GM12878 (cell line): ENCODE measurements at regions not wholly inside any gene's neighbourhood (a gene's known extent, or its start where the extent isn't known, plus 50 kb on each side); places are given as distances from the start of the nearest gene placed in this dataset.

Experiments used
- ATAC-seq: fragments of 200-7000 bp; cut with Tn5 transposase; 3 replicates; pipeline ENCODE4 v1.9.1; 2020; ENCODE audit warnings: mild to moderate bottlenecking, moderate library complexity
- BruUV-seq: library from RNA; stranded (reverse); fragments of 400-500 nt; replicated peaks from 2 replicates; lab custom pipeline; 2021; lab: Mats Ljungman, UMichigan
- CTCF ChIA-PET: fragments of 300-600 bp; sonication (Branson Sonifier 250); formaldehyde crosslinking; extraction: SDS; loops from one replicate; lab custom pipeline; 2021; ENCODE audit warnings: inconsistent platforms; lab: Yijun Ruan, JAX
- POLR2A ChIA-PET: fragments of 350-600 bp; formaldehyde crosslinking; extraction: SDS; loops from one replicate; lab custom pipeline; 2021; ENCODE audit warnings: inconsistent platforms; lab: Charles Lee
- RAD21 ChIA-PET: fragments of 300-600 bp; sonication (Branson Sonifier 250); formaldehyde crosslinking; loops from one replicate; lab custom pipeline; 2023; ENCODE audit warnings: antibody characterized with exemption; ENCODE audit not compliant: unreplicated experiment; lab: Charles Lee
- SMC1A ChIA-PET: fragments of 300-600 bp; sonication (Branson Sonifier 250); formaldehyde crosslinking; loops from one replicate; lab custom pipeline; 2023; ENCODE audit not compliant: unreplicated experiment, uncharacterized antibody; lab: Charles Lee
- DNase-seq: peaks from one replicate; pipeline ENCODE4 v3.0.0-alpha.2; 2011; ENCODE audit warnings: low read depth, low spot score
- FAIRE-seq: peaks from 3 replicates; lab custom pipeline; 2011; peaks lifted over from hg19 to GRCh38; lab: Jason Lieb, UNC
- H2AFZ ChIP-seq: 2 replicates; pipeline ENCODE4 v1.6.0; 2011; ENCODE audit warnings: low read depth, low read length, control low read depth; ENCODE audit not compliant: control insufficient read depth
- H3K27ac ChIP-seq: 2 replicates; pipeline ENCODE4 v1.5.1; 2011; ENCODE audit warnings: control low read depth; ENCODE audit not compliant: control insufficient read depth, insufficient read depth
- H3K27me3 ChIP-seq, 2 experiments: replicated peaks in 1 of 2; 2 replicates each; pipeline versions ENCODE4 v1.6.0 to v1.6.1; 2011; ENCODE audit warnings: low read length in 1 of 2; ENCODE audit not compliant: control insufficient read depth in 2 of 2, insufficient read depth in 2 of 2
- H3K36me3 ChIP-seq, 2 experiments: 2 replicates each; pipeline ENCODE4 v1.5.1; 2011; ENCODE audit warnings: low read length in 1 of 2; ENCODE audit not compliant: control insufficient read depth in 2 of 2, insufficient read depth in 2 of 2
- H3K4me1 ChIP-seq: 2 replicates; pipeline ENCODE4 v1.6.1; 2011; ENCODE audit warnings: mild to moderate bottlenecking, low read length, moderate library complexity, mixed read lengths; ENCODE audit not compliant: control insufficient read depth, insufficient read depth
- H3K4me2 ChIP-seq: 2 replicates; pipeline ENCODE4 v1.6.0; 2011; ENCODE audit warnings: control low read depth; ENCODE audit not compliant: control insufficient read depth, insufficient read depth
- H3K4me3 ChIP-seq: fragments of 200-600 bp; sonication (generic); 2 replicates; pipeline ENCODE4 v1.5.1; 2016
- H3K79me2 ChIP-seq: 2 replicates; pipeline ENCODE4 v1.6.0; 2011; ENCODE audit warnings: low read length; ENCODE audit not compliant: control insufficient read depth, insufficient read depth
- H3K9ac ChIP-seq: 2 replicates; pipeline ENCODE4 v1.8.0; 2011; ENCODE audit warnings: low read length, control low read depth, mixed read lengths; ENCODE audit not compliant: control insufficient read depth, insufficient read depth
- H3K9me3 ChIP-seq: replicated peaks from 3 replicates; pipeline ENCODE4 v1.5.1; 2011; ENCODE audit warnings: mild to moderate bottlenecking, low read length; ENCODE audit not compliant: control insufficient read depth, insufficient read depth
- H4K20me1 ChIP-seq: 2 replicates; pipeline ENCODE4 v1.6.0; 2011; ENCODE audit not compliant: control insufficient read depth, insufficient read depth
- BACH1 ChIP-seq: fragments of 450-650 bp; IDR thresholded peaks from 2 replicates; pipeline ENCODE4 v1.6.1; 2017; ENCODE audit warnings: mild to moderate bottlenecking, borderline replicate concordance
- BCL11A ChIP-seq: IDR thresholded peaks from 2 replicates; pipeline ENCODE4 v1.6.1; 2011; ENCODE audit warnings: low read depth, low read length
- EGR1 ChIP-seq, 2 experiments: IDR thresholded peaks; 1 replicate in 1 of 2; 2 replicates in 1 of 2; pipeline ENCODE4 v1.6.1; 2011 to 2012; ENCODE audit warnings: low read depth in 2 of 2, low read length in 2 of 2, borderline replicate concordance in 1 of 2, mild to moderate bottlenecking in 1 of 2, moderate library complexity in 1 of 2
- MTA3 ChIP-seq: IDR thresholded peaks from 2 replicates; pipeline ENCODE4 v1.6.1; 2012; ENCODE audit warnings: low read length, inconsistent platforms, borderline replicate concordance
- PAX8 ChIP-seq: fragments of 450-650 bp; IDR thresholded peaks from 2 replicates; pipeline ENCODE4 v1.6.1; 2017; ENCODE audit warnings: mild to moderate bottlenecking, moderate library complexity
- RELA ChIP-seq: fragments of 450-650 bp; IDR thresholded peaks from 2 replicates; pipeline ENCODE4 v1.8.0; 2014; ENCODE audit warnings: borderline replicate concordance; ENCODE audit not compliant: partially characterized antibody
- SPI1 ChIP-seq: IDR thresholded peaks from 2 replicates; pipeline ENCODE4 v1.6.1; 2011; ENCODE audit warnings: low read depth, mild to moderate bottlenecking, low read length, moderate library complexity, borderline replicate concordance; ENCODE audit not compliant: insufficient read depth
- USF2 ChIP-seq: IDR thresholded peaks from 2 replicates; pipeline ENCODE4 v1.6.1; 2011; ENCODE audit warnings: low read depth, low read length, improper control_type of control experiment, borderline replicate concordance
- WGBS: methylation state at CpG from one replicate; pipeline ENCODE4 v1.1.6; 2016; ENCODE audit warnings: low lambda C conversion rate; ENCODE audit not compliant: insufficient replicate concordance, insufficient coverage; ENCODE audit errors: missing lambda C conversion rate; 5-methylcytosine and 5-hydroxymethylcytosine counted together
- in situ Hi-C: fragments of 300-500 bp; cut with MboI; formaldehyde crosslinking; loops from 9 replicates; pipeline ENCODE4 v1.14.3; 2018; ENCODE audit warnings: mixed read lengths
- intact Hi-C: fragments of 100-400 bp; cut with micrococcal nuclease; formaldehyde crosslinking; loops from one replicate; pipeline ENCODE4 v1.14.2; 2022; ENCODE audit not compliant: unreplicated experiment
- TF ChIP-seq, protein P1 (sequence below): IDR thresholded peaks from 2 replicates; pipeline ENCODE4 v1.6.1; 2012; ENCODE audit warnings: low read depth, low read length, improper control_type of control experiment
- TF ChIP-seq, protein P2 (sequence below): IDR thresholded peaks from 2 replicates; pipeline ENCODE4 v1.6.1; 2011; ENCODE audit warnings: mild to moderate bottlenecking, low read depth, low read length, moderate library complexity; ENCODE audit not compliant: insufficient replicate concordance

DNA sequence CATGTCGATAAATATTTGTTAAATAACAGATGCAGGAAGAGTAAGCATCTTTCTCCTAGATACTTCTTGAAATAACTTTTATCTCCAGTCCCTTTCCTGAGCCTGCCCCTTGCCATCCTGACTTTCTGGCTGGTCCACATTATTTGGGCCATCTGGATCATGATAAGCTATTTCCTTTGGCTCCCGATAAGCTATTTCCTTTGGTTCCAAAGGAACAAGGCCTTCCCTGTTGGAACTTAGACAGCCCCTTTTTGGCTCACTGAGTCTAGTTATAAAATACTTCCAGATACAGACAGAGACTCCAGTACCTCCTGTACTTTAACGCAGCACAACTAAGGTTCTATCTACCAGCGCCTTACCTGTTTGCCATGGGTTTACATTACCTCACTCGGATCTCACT lies 205.3 kb upstream of the CCDC150 start:
- CTCF ChIA-PET, result interaction anchor here (0.7 to 10.7 kb wide), 4 partner anchors 17 to 356 kb away, joined by 3 to 100 read pairs (median 5); no protein-coding TSS in a partner anchor
- 79% methylated on average over 5 of the region's 5 CpGs for WGBS
- H3K36me3 ChIP-seq, result no peaks in the 10 kb centered on the region
- TF ChIP-seq RELA (no peak), SPI1 (no peak), BCL11A (no peak), USF2 (no peak), PAX8 (no peak), MTA3 (no peak), BACH1 (no peak), EGR1 (IDR thresholded peaks at IDR 0.05; ENCODE audit: borderline replicate concordance in 1 of 2, low read depth in 2 of 2, low read length in 2 of 2) (no peak)
- TF ChIP-seq, protein P1, sequence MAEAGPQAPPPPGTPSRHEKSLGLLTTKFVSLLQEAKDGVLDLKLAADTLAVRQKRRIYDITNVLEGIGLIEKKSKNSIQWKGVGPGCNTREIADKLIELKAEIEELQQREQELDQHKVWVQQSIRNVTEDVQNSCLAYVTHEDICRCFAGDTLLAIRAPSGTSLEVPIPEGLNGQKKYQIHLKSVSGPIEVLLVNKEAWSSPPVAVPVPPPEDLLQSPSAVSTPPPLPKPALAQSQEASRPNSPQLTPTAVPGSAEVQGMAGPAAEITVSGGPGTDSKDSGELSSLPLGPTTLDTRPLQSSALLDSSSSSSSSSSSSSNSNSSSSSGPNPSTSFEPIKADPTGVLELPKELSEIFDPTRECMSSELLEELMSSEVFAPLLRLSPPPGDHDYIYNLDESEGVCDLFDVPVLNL, result no peak
- TF ChIP-seq, protein P2, sequence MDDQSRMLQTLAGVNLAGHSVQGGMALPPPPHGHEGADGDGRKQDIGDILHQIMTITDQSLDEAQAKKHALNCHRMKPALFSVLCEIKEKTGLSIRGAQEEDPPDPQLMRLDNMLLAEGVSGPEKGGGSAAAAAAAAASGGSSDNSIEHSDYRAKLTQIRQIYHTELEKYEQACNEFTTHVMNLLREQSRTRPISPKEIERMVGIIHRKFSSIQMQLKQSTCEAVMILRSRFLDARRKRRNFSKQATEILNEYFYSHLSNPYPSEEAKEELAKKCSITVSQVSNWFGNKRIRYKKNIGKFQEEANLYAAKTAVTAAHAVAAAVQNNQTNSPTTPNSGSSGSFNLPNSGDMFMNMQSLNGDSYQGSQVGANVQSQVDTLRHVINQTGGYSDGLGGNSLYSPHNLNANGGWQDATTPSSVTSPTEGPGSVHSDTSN, result no peak
- no peaks in the 10 kb centered on the region for H3K27me3 ChIP-seq
- H3K4me1 ChIP-seq, result peaks cover 9% of the 10 kb centered on the region
- no peaks in the 10 kb centered on the region for H4K20me1 ChIP-seq
- DNase-seq (no peak), FAIRE-seq (no peak), ATAC-seq (no peak)
- RAD21 ChIA-PET, result interaction anchor here (8.8 kb wide), 1 partner anchor 18 kb away, joined by 66 read pairs; no protein-coding TSS in a partner anchor
- intact Hi-C loops (no loop called here), in situ Hi-C loops (no loop called here)
- no peak overlapping the region for H3K4me3 ChIP-seq
- SMC1A ChIA-PET, result interaction anchor here (0.9 to 9.5 kb wide), 7 partner anchors 9 to 89 kb away, joined by 3 to 72 read pairs (median 4); no protein-coding TSS in a partner anchor
- POLR2A ChIA-PET, result interaction anchor here (1.5 to 1.8 kb wide), 2 partner anchors 12 to 18 kb away, joined by 4 to 7 read pairs; no protein-coding TSS in a partner anchor
- H3K4me2 ChIP-seq, result no peak overlapping the region
- no peaks in the 10 kb centered on the region; the same call in 2 of the 3 replicates for H3K9me3 ChIP-seq
- H3K79me2 ChIP-seq, result no peaks in the 10 kb centered on the region
- no peak overlapping the region for H3K27ac ChIP-seq
- H2AFZ ChIP-seq, result no peak overlapping the region
- no peak overlapping the region for H3K9ac ChIP-seq
- no TSS peak for BruUV-seq
